ENCODE measurements at regions not wholly inside any gene's neighbourhood (a gene's known extent, or its start where the extent isn't known, plus 50 kb on each side); places are given as distances from the start of the nearest gene placed in this dataset.

DNA sequence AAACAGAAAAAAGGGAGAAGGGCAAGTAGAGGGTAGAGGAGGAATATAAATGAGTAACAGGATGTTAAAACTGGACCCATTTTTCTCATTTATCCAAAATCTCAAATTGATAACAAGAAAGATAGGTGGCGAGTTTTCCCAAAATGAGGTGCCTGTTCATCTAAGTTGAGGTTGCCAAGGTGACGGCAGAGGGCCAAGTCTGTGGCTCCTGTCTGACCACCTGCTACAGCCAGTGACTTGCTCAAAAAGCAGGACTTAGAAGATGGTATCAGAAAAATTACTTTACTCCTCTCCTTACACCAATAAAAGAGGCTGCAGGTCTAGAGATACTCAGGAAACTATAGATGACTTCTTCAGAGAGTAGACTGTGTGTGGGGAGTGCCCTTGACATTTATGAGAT lies 137.6 kb upstream of the ZNF385D start:
- no peak overlapping the region for H3K27ac ChIP-seq (ENCODE audit: insufficient read depth, low read depth, low read length)
- H3K36me3 ChIP-seq (ENCODE audit: control insufficient read depth in 2 of 2, extremely low read depth in 1 of 2, insufficient read depth in 2 of 2, low read length in 2 of 2) = no peaks in the 10 kb centered on the region
- FAIRE-seq = no peak
- intact Hi-C loops (cut with micrococcal nuclease) (no loop called here), dilution Hi-C loops (cut with MboI; ENCODE audit: extremely low pct_ligation_motif_present, low sequenced_read_pairs) (no loop called here)
- no peaks in the 10 kb centered on the region for H3K27me3 ChIP-seq (ENCODE audit: control insufficient read depth in 2 of 2, insufficient read depth in 2 of 2, low read length in 2 of 2)
- ChIA-PET POLR2A (no interaction called here), CTCF (no interaction called here)
- H3K9ac ChIP-seq (replicated peaks; ENCODE audit: extremely low read depth, insufficient read depth, low read length) = no peak overlapping the region
- no peaks in the 10 kb centered on the region for H3K4me1 ChIP-seq (ENCODE audit: control insufficient read depth, extremely low read depth, insufficient read depth, low read length)
- H3K79me2 ChIP-seq (ENCODE audit: control insufficient read depth, insufficient read depth, low read length) = no peaks in the 10 kb centered on the region
- no peaks in the 10 kb centered on the region for H3K9me1 ChIP-seq (replicated peaks; ENCODE audit: control insufficient read depth, extremely low read depth, insufficient read depth, low read length)
- H3K9me3 ChIP-seq (replicated peaks; ENCODE audit: control insufficient read depth, insufficient read depth, low read length) = no peaks in the 10 kb centered on the region
- no peak for DNase-seq (ENCODE audit: low read depth, low spot score)
- BruUV-seq (replicated peaks) = no TSS peak
- TF ChIP-seq JUN (IDR thresholded peaks at IDR 0.05; ENCODE audit: borderline replicate concordance, insufficient read depth, insufficient read length, low read depth) (no peak), FOS (IDR thresholded peaks at IDR 0.05; ENCODE audit: borderline replicate concordance, insufficient read depth, low read length) (no peak)
- TF ChIP-seq, protein P1, sequence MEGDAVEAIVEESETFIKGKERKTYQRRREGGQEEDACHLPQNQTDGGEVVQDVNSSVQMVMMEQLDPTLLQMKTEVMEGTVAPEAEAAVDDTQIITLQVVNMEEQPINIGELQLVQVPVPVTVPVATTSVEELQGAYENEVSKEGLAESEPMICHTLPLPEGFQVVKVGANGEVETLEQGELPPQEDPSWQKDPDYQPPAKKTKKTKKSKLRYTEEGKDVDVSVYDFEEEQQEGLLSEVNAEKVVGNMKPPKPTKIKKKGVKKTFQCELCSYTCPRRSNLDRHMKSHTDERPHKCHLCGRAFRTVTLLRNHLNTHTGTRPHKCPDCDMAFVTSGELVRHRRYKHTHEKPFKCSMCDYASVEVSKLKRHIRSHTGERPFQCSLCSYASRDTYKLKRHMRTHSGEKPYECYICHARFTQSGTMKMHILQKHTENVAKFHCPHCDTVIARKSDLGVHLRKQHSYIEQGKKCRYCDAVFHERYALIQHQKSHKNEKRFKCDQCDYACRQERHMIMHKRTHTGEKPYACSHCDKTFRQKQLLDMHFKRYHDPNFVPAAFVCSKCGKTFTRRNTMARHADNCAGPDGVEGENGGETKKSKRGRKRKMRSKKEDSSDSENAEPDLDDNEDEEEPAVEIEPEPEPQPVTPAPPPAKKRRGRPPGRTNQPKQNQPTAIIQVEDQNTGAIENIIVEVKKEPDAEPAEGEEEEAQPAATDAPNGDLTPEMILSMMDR (IDR thresholded peaks at IDR 0.05; ENCODE audit: extremely low read depth in 1 of 2, insufficient read depth in 1 of 2, low read depth in 1 of 2, low read length in 2 of 2) = no peak
- TF ChIP-seq, protein P2, sequence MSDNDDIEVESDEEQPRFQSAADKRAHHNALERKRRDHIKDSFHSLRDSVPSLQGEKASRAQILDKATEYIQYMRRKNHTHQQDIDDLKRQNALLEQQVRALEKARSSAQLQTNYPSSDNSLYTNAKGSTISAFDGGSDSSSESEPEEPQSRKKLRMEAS (IDR thresholded peaks at IDR 0.05; ENCODE audit: insufficient read depth, insufficient read length) = no peak
- H3K4me3 ChIP-seq (replicated peaks in 1 of 3; ENCODE audit: insufficient read depth in 1 of 3, low read depth in 1 of 3, low read length in 3 of 3) = no peak overlapping the region
- no peaks in the 10 kb centered on the region for H4K20me1 ChIP-seq (replicated peaks; ENCODE audit: control insufficient read depth, extremely low read depth, insufficient read depth, low read length)
- no peak overlapping the region for H3K4me2 ChIP-seq (ENCODE audit: insufficient read depth, low read length)
- H2AFZ ChIP-seq (ENCODE audit: low read depth, low read length) = no peak overlapping the region

DNA sequence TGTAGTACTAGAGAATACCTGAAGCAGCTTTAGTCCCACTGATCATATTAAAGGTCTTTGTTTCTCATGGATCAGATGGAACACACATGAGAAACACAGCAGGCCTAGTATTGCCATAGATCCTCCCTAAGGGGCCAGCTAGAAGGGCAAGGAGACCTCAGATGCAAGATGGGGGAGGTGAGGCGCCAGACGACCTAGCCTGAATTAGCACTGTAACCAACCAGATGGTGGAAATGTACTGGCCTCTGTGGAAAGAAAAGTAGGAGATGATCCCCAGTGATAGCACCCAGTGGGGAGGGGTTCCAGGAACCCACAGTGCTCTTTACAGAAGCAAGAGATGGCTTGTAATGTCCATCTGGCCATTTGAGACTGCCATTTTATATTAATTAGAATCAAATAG lies 138.2 kb upstream of the ZNF385D start:
- POLR2A ChIA-PET = no interaction called here
- no peak for FAIRE-seq

More for the DNA sequence above, 138.2 kb upstream of the ZNF385D start:
- no peaks in the 10 kb centered on the region for H3K9me1 ChIP-seq (replicated peaks; ENCODE audit: control insufficient read depth, extremely low read depth, insufficient read depth, low read length)
- H3K9ac ChIP-seq (replicated peaks; ENCODE audit: extremely low read depth, insufficient read depth, low read length) = no peak overlapping the region
- no peaks in the 10 kb centered on the region for H4K20me1 ChIP-seq (replicated peaks; ENCODE audit: control insufficient read depth, extremely low read depth, insufficient read depth, low read length)
- CTCF ChIA-PET = no interaction called here
- no peak for DNase-seq (ENCODE audit: low read depth, low spot score)
- H3K4me1 ChIP-seq (ENCODE audit: control insufficient read depth, extremely low read depth, insufficient read depth, low read length) = no peaks in the 10 kb centered on the region
- no TSS peak for BruUV-seq (replicated peaks)
- TF ChIP-seq FOS (IDR thresholded peaks at IDR 0.05; ENCODE audit: borderline replicate concordance, insufficient read depth, low read length) = no peak
- TF ChIP-seq MYC (IDR thresholded peaks at IDR 0.05; ENCODE audit: low read depth, low read length) = no peak
- TF ChIP-seq POLR2A (IDR thresholded peaks at IDR 0.05; ENCODE audit: low read depth, low read length) = no peak
- TF ChIP-seq, protein P2 (IDR thresholded peaks at IDR 0.05; ENCODE audit: insufficient read depth, insufficient read length) = no peak
- no peak for TF ChIP-seq JUN (IDR thresholded peaks at IDR 0.05; ENCODE audit: borderline replicate concordance, insufficient read depth, insufficient read length, low read depth)
- TF ChIP-seq, protein P1 (IDR thresholded peaks at IDR 0.05; ENCODE audit: extremely low read depth in 1 of 2, insufficient read depth in 1 of 2, low read depth in 1 of 2, low read length in 2 of 2) = no peak
- no peak for TF ChIP-seq GATA2 (IDR thresholded peaks at IDR 0.05; ENCODE audit: insufficient read depth, insufficient read length, low read depth, low read length)
- TF ChIP-seq EZH2 (IDR thresholded peaks at IDR 0.05; ENCODE audit: borderline replicate concordance, low read depth, low read length, severe bottlenecking) = no peak
- no peak for TF ChIP-seq POLR2AphosphoS5 (IDR thresholded peaks at IDR 0.05; ENCODE audit: insufficient read depth, low read depth, low read length)
- H3K4me2 ChIP-seq (ENCODE audit: insufficient read depth, low read length) = no peak overlapping the region
- H2AFZ ChIP-seq (ENCODE audit: low read depth, low read length) = no peak overlapping the region
- H3K79me2 ChIP-seq (ENCODE audit: control insufficient read depth, insufficient read depth, low read length) = no peaks in the 10 kb centered on the region
- dilution Hi-C loops (cut with MboI; ENCODE audit: extremely low pct_ligation_motif_present, low sequenced_read_pairs) (no loop called here), intact Hi-C loops (cut with micrococcal nuclease) (no loop called here)
- H3K27me3 ChIP-seq (ENCODE audit: control insufficient read depth in 2 of 2, insufficient read depth in 2 of 2, low read length in 2 of 2) = no peaks in the 10 kb centered on the region
- H3K4me3 ChIP-seq (replicated peaks in 1 of 3; ENCODE audit: insufficient read depth in 1 of 3, low read depth in 1 of 3, low read length in 3 of 3) = no peak overlapping the region
- no peak overlapping the region for H3K27ac ChIP-seq (ENCODE audit: insufficient read depth, low read depth, low read length)
- H3K36me3 ChIP-seq (ENCODE audit: control insufficient read depth in 2 of 2, extremely low read depth in 1 of 2, insufficient read depth in 2 of 2, low read length in 2 of 2) = no peaks in the 10 kb centered on the region
- H3K9me3 ChIP-seq (replicated peaks; ENCODE audit: control insufficient read depth, insufficient read depth, low read length) = no peaks in the 10 kb centered on the region

All from endothelial cell of umbilical vein (primary cell).